SHP77 (cell line): ENCODE measurements at regions not wholly inside any gene's neighbourhood (a gene's known extent, or its start where the extent isn't known, plus 50 kb on each side); places are given as distances from the start of the nearest gene placed in this dataset.
A peak's percentile ranks its signal among the peaks of the same experiment; 100 is the strongest.
"Not testable (repeated sequence)": the region's sequence is repeated elsewhere in the genome, so short reads cannot be mapped to it uniquely, and the experiment has no call there.

Experiments
- DNase-seq, 2 experiments: peaks; one replicate each; lab custom pipeline; 2025; lab: John Stamatoyannopoulos, UW

DNA sequence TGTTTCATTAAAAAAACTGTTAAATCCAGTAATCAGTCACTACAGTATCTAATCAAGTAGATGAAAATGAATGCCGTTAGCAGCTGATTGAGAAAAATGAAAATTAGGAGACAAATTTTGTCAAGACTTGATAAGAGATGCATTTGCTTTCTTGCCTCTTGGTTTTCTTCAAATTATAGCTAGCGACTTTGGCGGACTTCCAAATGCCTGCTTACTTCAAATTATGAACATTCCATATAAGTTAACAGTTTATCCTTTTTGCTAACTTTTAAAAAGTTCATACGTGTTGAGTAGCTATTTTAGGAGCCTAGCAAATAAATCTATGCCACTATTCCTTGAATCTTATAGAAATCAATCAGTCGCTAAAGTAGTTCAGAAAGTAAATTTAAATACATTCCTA is 58.8 kb downstream of the PPP4R3C start:
- no peak for DNase-seq

DNA sequence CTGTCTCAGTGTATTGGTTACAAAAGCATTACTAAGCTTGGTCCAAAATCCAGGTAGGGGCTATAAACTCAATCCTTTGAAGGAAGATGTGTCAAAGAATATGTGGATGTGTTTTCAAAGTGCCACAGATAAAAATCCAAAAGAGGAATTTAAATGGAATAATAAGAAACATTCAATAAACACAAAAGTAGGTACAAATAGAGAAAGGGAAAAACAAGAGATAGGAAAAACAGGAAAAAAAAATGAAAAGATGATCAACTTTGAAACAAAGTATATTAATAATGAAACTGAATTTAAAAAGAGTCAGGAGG is 64.0 kb downstream of the PPP4R3C start:
- DNase-seq, result no peak

DNA sequence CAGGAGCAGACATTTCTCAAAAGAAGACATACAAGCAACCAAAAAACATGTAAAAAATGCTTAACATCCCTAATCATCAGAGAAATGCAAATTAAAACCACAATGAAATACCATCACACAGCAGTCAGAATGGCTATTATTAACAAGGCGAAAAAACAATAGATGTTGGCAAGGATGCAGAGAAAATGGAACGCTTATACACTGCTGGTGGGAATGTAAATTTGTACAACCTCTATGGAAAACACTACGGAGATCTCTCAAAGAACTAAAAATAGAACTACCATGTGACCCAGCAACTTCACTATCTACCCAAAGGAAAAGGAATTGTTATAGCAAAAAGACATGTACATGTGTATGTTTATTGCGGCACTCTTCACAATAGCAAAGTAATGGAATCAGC is 71.5 kb downstream of the PPP4R3C start:
- DNase-seq, result no peak

DNA sequence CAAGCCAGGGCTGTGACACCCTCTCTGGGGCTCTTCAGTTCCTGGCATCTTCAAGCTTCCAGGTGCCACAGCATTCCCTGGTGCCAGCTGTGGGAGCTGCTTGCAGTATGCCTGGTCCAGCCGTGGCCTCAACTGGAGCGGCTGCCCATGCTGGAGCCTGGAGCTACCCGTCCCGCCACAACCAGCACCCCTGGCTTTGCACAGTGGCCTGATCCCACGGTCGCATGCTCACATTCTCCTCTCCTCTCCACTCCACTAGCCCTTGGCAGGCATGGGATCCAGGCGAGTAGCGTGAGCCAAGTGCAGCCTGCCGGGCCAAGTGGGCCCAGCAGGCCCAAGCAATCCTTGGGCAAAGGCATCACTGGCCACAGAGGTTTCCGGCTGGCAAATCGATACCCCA is 81.7 kb downstream of the PPP4R3C start:
- DNase-seq, result no peak

DNA sequence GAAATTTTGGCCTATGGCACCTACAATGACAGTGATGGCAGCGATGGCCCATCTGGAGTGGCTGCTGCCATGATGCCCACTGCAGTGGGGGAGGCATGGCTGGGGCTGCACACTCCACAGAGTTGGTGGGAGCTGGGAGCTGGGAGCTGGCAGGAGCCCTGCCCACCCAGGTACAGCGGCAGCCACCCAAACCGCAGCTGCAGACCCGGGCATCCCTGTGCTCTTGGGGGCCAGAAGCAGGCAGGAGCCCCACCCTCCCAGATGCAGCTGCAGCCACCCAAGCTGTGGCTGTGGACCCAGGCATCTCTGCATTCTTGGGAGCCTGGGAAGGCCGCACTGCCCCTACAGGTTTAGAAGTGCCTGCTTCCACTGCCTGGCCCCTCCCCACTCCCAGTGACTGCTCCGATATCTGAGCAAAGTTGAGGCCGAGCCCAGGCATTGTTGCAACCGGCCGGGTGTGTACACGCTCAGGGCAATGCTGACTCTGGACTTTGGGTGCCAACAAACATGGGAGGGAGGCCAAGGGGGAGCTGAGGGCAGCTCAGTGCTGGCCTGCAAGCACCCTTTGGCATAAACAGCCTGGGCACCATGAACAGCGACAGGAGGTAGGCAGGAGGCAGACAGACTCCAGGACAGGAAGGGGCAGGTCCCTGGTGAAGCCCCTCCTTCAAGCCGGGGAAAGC is 82.8 kb downstream of the PPP4R3C start:
- no peak for DNase-seq

DNA sequence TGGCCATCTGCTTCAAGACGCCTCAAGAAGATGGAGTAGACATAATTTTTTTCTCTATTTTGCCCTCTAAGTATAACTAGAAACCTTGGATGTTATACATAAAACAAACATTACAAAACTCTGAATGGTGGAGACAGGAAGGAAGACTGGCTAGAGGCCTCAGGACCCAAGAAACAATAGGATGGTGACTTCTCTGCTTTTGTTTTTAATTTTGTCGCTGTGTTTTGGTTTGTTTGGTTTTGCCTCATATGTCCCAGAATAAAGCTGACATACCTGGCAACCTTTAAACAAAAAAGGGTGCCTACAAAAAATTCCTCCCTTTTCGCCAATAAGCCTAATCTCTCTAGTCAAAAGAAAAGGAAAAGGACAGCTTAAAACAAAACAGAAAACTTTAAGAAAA is 109.1 kb downstream of the PPP4R3C start:
- no peak for DNase-seq

DNA sequence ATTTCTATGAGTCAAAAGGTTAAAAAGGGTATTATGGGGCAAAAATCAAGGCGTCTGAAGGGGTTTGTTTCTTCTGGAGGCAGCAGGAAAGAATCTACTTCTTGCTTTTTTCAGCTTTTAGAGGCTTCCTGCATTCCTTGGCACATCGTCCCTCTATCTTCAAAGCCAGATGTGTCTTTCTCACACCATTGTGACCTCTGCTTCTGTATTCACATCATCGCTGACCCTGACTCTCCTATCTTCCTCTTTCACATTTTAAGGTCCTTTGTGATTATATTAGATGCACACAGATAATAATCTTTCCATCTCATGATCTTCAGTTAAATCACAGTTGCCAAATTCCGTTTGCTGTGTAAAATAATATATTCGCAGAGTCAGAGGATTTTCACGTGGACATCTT is 112.7 kb downstream of the PPP4R3C start:
- DNase-seq, result no peak

DNA sequence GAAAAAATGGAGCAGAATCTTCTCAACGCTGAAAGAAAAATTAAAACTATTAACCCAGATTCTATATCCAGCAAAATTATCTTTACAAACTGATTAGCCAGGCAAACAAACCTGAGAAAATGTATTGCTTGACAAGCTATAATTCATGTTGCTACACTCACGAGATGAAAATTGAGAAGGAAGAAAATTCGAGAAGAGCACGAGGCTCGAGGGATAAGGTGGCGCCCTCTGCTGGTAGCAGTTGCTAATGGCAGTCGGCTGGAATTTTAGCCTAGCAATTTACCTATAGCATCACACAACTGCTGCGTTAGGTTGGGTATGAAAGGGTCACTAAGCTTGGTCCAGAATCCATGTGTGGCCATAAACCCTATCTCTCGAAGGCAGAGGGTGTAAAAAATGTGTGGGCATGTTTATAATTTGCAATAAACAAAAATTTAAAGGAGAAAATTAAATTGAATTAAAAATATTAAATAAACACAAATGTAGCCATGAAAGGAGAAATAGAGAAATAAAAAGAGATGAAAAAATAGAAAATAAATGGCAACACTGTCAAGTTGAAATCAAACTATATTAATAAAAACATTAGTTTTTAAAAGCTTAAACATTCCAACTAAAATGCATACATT is 126.6 kb downstream of the PPP4R3C start:
- DNase-seq, result peak; percentile 4

DNA sequence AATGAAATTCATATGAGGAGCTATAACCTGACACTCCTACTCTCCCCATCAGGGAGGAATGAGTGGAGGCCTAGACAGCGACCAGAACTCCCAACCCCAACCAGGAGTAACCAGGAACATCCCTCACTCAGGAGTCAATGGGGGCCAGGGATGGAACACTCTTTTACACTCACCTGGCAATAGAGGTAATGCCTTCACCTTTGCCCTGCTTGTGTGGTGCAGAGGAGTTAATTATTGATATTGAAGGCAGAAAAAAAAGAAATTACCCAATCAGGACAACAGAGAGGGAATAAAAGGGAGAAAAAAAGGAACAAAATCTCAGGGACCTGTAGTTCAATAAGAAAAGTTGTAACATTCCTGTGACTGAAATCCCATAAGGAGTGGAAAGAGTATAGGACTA is 141.5 kb downstream of the PPP4R3C start:
- DNase-seq, result no peak

DNA sequence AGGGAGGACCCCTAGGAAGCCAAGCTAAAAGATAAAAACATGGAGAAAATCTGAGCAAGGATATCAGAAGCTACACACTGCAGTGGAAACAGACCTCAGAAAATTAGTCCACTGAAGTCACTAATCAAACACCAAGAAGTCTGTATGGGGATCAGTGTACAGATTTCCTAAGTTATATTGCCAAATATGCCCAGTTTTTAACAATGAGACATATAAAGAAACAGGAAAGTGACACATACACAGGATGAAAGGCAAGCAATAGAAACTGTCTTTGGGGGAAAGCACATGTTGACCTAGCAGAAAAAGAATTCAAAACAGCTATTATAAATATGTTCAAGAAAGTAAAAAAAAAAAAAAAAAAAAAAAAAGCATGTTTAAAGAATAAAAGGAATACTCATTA is 153.7 kb downstream of the PPP4R3C start:
- no peak for DNase-seq

DNA sequence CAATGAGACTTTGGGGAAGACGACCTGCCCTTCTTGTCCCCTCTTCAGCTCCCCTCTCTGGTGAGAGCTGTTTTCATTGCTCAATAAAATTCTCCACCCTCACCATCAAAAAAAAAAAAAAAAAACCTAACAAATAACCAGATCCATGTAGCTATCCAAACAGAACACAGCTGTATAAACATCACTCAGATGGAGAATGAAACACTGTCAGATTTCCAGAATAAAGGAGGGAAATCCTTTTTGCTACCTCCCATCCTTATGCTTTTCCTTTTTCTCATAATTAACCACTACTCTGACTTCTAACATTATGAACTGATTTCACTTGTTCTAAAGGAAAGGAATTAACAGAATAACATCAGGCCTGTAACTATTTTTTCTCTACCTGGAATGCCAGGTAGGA is 155.6 kb downstream of the PPP4R3C start:
- DNase-seq, result peak; percentile 0 to 19

DNA sequence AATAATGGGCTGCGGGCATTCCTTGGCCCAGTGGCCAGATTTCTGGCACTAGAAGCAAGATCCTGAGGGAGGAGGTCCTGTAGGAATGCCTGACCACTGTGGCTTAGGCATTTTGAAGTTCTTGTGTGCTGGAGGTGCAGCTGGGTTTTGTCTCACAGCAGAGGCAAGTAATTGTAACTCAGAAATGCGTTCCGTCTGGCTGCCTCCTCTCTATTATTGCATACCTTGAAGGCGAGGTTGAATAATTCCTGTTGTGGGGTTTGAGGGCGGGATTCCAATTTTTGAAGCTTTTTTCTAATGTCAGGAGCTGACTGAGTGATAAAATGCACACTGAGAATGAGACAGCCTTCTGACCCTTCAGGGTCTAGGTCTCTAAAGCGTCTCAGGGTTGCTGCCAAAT is 170.6 kb downstream of the PPP4R3C start:
- DNase-seq, result not testable (repeated sequence)

DNA sequence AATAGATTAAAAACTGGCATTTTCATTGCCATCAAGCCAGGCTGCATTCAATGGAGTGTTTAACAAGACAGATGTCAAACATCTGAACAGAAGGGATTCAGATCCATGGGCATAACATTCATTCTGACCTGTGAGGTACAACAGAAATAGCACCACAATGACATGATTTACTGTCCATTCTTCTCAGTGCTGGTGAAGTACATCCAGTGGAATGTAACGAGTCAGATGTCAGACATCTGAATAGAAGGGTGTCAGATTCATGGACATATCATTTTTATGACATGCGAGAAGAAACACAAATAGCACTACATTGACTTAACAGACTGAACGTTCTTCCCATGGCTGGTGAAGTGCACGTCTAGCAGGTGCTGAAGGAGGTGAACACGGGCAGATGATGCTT is 186.4 kb downstream of the PPP4R3C start:
- no peak for DNase-seq

DNA sequence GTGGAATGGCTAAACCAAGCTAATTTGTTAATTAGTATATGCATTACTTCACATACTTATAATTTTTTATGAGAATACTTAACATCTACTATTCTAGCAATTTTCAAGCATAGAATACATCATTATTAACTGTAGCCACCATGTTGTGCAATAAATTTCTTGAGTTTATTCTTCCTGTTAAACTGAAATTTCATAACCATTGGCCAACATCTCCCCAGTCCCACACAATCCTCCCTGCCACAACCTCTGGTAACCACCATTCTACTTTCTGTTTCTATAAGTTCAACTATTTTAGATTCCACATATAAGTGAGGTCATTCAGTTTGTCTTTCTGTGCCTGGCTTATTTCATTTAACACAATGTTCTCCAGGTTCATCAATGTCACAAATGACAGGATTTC is 208.5 kb downstream of the PPP4R3C start:
- DNase-seq, result no peak

DNA sequence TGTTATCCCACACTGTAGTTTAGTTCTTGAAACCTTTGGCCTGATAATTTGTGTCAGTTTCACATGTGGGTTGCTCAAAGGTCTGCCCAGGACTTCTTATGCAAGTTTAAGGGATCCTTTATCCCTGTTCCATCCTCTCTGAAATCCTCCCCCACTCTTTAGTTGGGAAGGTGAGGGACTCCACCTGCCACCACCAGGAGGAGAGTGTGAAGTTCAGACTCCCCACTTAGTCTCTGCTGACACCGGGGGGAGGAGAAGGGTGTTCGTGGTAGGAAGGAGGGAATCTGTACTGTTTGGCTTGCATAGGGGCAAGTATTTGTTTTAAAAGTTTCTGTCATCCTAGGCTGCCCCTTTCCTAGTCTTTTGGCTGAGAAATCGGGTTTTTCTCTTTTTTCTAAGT is 211.8 kb downstream of the PPP4R3C start:
- DNase-seq, result no peak

DNA sequence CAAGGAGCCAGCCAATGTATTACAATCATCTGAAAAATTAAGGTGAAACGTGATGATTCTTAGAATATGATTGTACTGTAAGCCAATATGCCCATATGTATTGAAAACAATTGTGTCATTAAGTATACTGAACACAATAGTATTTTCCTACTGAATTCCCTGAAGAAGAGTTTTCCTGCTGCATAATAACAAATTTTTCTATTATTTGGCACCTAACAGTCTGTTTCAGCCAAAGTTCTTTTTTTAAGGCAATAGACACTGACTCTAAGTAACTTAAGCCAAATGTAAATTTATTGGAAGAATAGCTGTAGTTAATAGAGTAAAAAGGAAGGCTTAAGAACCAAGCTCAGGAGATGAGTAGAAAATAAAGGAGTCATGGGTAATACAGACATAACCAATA is 220.6 kb downstream of the PPP4R3C start:
- no peak for DNase-seq

DNA sequence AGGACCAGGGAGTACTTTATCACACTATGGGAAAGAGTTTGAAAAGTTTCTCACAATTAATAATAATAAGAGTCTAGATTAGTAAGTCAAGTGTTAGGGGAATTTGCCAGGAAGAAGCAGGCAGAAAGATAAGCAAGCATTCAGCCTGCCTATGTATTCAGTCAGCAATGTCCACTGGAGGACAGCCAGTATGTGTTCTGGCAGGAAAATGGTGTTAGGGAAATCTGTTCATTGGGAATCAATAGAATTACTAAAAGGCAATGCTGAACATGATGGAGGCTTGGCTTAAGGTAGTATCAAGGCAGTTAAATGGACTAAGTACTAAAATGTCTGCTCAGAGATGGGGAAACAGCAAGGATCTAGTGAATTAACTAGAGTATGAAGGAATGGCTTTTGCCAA is 221.2 kb downstream of the PPP4R3C start:
- no peak for DNase-seq

DNA sequence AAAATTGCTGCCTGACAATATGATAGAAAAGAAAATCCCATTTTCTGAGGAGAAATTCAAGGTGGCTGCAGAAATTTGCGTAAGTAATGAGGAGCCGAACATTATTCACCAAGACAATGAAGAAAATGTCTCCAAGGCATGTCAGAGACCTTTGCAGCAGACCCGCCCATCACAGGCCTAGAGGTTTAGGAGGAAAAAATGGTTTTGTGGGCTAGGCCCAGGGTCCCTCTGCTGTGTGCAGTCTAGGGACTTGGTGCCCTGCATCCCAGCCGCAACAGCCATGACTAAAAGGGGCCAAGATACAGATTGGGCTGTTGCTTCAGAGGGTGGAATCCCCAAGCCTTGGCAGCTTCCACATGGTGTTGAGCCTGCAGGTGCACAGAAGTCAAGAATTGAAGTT is 223.1 kb downstream of the PPP4R3C start:
- not testable (repeated sequence) for DNase-seq

DNA sequence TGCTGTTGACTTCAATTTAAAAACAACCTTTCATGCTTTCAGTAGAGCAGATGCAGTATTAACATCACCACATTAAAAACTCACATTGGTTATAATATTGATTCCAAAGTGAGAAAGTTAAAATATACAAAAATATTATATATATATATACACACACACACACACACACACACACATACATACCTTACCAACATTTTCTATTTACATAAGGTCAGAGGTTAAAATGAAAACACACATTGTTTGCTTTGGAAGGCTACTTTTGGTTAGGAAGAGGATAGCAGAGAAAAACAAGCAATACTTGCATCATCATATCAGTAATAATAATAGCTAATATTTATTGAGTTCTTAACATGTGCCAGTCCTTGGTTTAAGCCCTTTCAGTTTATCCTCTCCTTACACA is 226.5 kb downstream of the PPP4R3C start:
- DNase-seq, result no peak

DNA sequence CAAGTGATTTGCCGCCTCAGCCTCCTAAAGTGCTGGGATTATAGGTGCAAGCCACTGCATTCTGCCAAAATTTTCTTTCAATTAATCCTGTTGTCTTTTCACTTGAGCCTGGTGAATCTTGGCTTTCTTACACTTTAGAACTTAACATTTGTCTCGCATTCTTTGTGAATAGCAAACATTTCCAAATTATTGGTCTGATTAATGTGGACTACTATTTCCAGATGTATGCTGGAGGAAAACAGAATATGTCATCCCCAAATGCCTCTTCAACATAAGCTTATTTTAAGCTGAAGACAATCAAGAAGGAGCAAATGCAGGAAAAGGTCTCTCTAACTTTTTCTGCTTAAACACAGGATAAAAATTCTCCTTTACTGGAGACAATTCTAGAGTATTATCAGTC is 233.4 kb downstream of the PPP4R3C start:
- no peak for DNase-seq

DNA sequence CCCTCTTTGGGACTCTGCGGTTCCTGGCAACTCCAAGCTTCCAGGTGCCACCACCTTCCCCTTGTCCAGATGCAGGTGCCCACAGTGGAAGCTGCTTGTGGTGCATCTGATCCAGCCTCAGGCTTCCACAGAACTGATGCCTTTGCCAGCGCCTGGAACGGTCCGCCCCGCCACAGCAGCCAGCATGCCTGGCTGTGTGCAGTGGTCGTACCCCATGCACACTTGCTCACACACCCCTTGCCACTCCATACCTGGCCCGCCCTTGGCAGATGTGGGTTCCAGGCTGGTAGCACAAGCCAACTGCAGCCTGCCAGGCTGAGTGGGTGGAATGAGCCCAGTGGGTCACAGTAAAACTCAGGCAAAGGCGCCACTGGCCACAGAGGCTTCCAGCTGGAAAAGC is 240.5 kb downstream of the PPP4R3C start:
- DNase-seq, result no peak

DNA sequence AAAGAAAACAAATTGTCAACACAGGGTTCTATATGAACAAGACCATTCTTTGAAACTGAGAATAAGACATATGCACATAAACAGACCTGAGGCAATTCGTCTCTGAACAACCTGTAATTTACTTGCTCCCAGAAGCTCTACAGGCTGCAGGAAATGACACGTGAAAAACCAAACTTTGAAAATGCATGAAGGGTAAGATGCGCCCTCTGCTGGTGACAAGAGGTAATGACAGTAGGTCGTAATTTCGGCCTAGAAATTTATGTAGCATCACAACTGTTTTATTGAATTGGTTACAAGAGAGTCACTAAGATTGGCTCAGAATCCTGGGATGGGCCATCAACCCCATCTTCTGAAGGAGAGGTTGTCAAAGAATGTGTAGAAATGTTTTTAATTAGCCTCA is 276.5 kb downstream of the PPP4R3C start:
- peak; percentile 2 for DNase-seq

DNA sequence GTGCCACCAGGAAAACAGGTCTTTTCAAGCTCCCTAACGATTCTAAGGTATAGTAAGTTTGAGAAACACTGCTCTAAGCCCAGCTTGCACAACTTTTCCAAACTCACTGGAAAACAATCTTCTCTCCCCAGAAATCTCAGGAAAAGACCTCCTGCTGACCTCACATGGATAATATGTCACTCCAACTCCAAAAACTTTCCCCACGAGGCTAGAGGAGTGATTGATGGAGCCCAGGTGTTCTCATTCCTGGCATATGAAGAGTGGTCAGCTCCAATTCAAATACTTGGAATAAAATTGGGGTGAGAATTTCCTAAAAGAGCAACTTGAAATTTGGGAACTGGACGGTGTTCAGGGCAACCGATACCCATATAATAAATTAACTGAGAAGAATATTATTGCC is 299.9 kb downstream of the PPP4R3C start:
- DNase-seq, result no peak

DNA sequence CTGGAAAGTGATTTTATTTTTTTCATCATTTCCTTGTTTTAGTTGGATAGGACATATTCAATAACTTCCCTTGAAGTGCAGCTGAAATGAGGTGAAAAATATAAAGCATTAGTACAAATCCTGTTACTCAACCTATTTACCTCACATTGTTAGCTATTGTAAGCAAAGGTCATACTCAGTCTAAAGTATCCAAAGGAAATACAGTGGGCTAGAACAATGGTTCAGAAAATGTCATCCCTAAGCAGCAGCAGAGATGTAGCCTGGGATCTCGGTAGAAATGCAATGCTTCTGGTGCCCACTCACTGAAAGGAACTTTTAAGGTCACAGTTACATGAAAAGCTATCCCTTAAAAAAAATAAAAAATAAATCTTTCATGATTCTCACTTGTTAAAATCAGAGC is 300.6 kb downstream of the PPP4R3C start:
- DNase-seq, result no peak
